ENCODE measurements at regions not wholly inside any gene's neighbourhood (a gene's known extent, or its start where the extent isn't known, plus 50 kb on each side); places are given as distances from the start of the nearest gene placed in this dataset.

DNA sequence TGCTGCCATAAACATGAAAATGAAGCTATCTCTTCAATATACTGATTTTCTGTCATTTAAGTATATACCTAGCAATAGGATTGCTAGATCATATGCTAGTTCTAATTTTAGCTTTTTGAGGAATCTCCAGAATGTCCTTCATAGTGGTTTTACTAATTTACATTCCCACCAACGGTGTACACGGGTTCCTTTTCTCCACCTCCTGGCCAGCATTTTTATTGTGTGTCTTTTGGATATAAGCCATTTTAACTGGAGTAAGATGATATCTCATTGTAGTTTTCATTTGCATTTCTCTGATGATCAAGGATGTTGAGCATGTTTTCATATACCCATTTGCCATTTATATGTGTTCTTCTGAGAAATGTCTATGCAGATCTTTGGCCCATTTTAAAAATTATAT, 446.5 kb downstream of the GABRG2 start:
- H3K27ac ChIP-seq (ENCODE audit: control insufficient read depth, insufficient read depth, low read length) = no peak overlapping the region
- TF ChIP-seq, protein P1, sequence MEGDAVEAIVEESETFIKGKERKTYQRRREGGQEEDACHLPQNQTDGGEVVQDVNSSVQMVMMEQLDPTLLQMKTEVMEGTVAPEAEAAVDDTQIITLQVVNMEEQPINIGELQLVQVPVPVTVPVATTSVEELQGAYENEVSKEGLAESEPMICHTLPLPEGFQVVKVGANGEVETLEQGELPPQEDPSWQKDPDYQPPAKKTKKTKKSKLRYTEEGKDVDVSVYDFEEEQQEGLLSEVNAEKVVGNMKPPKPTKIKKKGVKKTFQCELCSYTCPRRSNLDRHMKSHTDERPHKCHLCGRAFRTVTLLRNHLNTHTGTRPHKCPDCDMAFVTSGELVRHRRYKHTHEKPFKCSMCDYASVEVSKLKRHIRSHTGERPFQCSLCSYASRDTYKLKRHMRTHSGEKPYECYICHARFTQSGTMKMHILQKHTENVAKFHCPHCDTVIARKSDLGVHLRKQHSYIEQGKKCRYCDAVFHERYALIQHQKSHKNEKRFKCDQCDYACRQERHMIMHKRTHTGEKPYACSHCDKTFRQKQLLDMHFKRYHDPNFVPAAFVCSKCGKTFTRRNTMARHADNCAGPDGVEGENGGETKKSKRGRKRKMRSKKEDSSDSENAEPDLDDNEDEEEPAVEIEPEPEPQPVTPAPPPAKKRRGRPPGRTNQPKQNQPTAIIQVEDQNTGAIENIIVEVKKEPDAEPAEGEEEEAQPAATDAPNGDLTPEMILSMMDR (optimal IDR thresholded peaks at IDR 0.05 in 1 of 3, IDR thresholded peaks at IDR 0.05 in 1 of 3, conservative IDR thresholded peaks at IDR 0.05 in 1 of 3; ENCODE audit: extremely low read depth in 1 of 3, insufficient read depth in 2 of 3, low read length in 3 of 3) = no peak
- no peak for TF ChIP-seq EZH2 (IDR thresholded peaks at IDR 0.05; ENCODE audit: low read length)
- no peak for FAIRE-seq
- H3K9me1 ChIP-seq (ENCODE audit: control insufficient read depth, extremely low read depth, insufficient read depth, low read length) = no peaks in the 10 kb centered on the region
- H3K4me2 ChIP-seq (ENCODE audit: control insufficient read depth, extremely low read depth, insufficient read depth, low read depth, low read length) = no peak overlapping the region
- no peak overlapping the region for H3K9ac ChIP-seq (ENCODE audit: control insufficient read depth, extremely low read depth, insufficient read depth, low read length)
- DNase-seq (ENCODE audit: low read depth, low spot score) = no peak
- H3K4me1 ChIP-seq (ENCODE audit: control insufficient read depth, extremely low read depth, insufficient read depth, low read length) = no peaks in the 10 kb centered on the region
- no peaks in the 10 kb centered on the region for H3K79me2 ChIP-seq (ENCODE audit: control insufficient read depth, insufficient read depth, low read length)
- no peaks in the 10 kb centered on the region for H3K36me3 ChIP-seq (ENCODE audit: control insufficient read depth in 2 of 2, extremely low read depth in 1 of 2, insufficient read depth in 2 of 2, low read length in 2 of 2)
- no peak overlapping the region for H3K4me3 ChIP-seq (ENCODE audit: control insufficient read depth in 2 of 3, extremely low read depth in 1 of 3, insufficient read depth in 2 of 3, low read depth in 1 of 3, low read length in 3 of 3)
- no peaks in the 10 kb centered on the region for H3K27me3 ChIP-seq (ENCODE audit: control insufficient read depth, extremely low read depth, insufficient read depth, low read length)
- H3K9me3 ChIP-seq (ENCODE audit: control insufficient read depth, low read depth, low read length) = no peaks in the 10 kb centered on the region
- no peaks in the 10 kb centered on the region for H4K20me1 ChIP-seq (ENCODE audit: control insufficient read depth, extremely low read depth, insufficient read depth, low read length)
- dilution Hi-C loops (cut with MboI; ENCODE audit: extremely low pct_ligation_motif_present, low sequenced_read_pairs) = no loop called here
- H2AFZ ChIP-seq (ENCODE audit: control insufficient read depth, low read length) = no peak overlapping the region

DNA sequence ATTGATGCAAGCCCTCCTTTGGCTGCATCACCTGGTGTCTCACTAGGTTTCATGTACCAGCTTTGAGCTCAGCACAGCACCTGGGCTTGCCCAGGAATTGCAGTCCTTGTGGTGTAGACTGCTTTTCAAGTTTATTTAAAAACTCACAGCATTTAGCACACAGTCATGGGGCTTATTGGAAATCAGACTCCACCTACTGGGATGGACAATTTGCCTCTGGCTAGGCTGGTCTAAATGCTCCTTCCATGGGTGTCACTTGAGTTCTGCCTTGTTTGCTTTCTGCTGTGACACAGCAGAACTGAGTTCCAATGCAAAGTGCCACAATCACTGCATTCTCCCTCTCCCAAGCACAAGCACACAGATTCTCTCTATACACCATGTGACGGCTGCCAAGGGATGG, 453.3 kb downstream of the GABRG2 start:
- DNase-seq (ENCODE audit: low read depth, low spot score) (no peak), FAIRE-seq (no peak)
- dilution Hi-C loops (cut with MboI; ENCODE audit: extremely low pct_ligation_motif_present, low sequenced_read_pairs) = no loop called here
- H3K27me3 ChIP-seq (ENCODE audit: control insufficient read depth, extremely low read depth, insufficient read depth, low read length) = no peaks in the 10 kb centered on the region
- no peak overlapping the region for H3K9ac ChIP-seq (ENCODE audit: control insufficient read depth, extremely low read depth, insufficient read depth, low read length)
- TF ChIP-seq EZH2 (IDR thresholded peaks at IDR 0.05; ENCODE audit: low read length) = no peak
- TF ChIP-seq, protein P1 (optimal IDR thresholded peaks at IDR 0.05 in 1 of 3, IDR thresholded peaks at IDR 0.05 in 1 of 3, conservative IDR thresholded peaks at IDR 0.05 in 1 of 3; ENCODE audit: extremely low read depth in 1 of 3, insufficient read depth in 2 of 3, low read length in 3 of 3) = no peak
- no peak overlapping the region for H3K4me2 ChIP-seq (ENCODE audit: control insufficient read depth, extremely low read depth, insufficient read depth, low read depth, low read length)
- H3K4me1 ChIP-seq (ENCODE audit: control insufficient read depth, extremely low read depth, insufficient read depth, low read length) = no peaks in the 10 kb centered on the region
- H3K9me1 ChIP-seq (ENCODE audit: control insufficient read depth, extremely low read depth, insufficient read depth, low read length) = no peaks in the 10 kb centered on the region
- H3K27ac ChIP-seq (ENCODE audit: control insufficient read depth, insufficient read depth, low read length) = no peak overlapping the region
- H3K79me2 ChIP-seq (ENCODE audit: control insufficient read depth, insufficient read depth, low read length) = no peaks in the 10 kb centered on the region
- no peak overlapping the region for H2AFZ ChIP-seq (ENCODE audit: control insufficient read depth, low read length)
- no peak overlapping the region for H3K4me3 ChIP-seq (ENCODE audit: control insufficient read depth in 2 of 3, extremely low read depth in 1 of 3, insufficient read depth in 2 of 3, low read depth in 1 of 3, low read length in 3 of 3)
- H4K20me1 ChIP-seq (ENCODE audit: control insufficient read depth, extremely low read depth, insufficient read depth, low read length) = no peaks in the 10 kb centered on the region
- no peaks in the 10 kb centered on the region for H3K36me3 ChIP-seq (ENCODE audit: control insufficient read depth in 2 of 2, extremely low read depth in 1 of 2, insufficient read depth in 2 of 2, low read length in 2 of 2)
- H3K9me3 ChIP-seq (ENCODE audit: control insufficient read depth, low read depth, low read length) = peaks cover 3% of the 10 kb centered on the region

Data from keratinocyte (primary cell).